Activated naive CD4-positive, alpha-beta T cell treated with anti-CD3 and anti-CD28 coated beads, Interleukin-2, amount 50 U/mL, for 72 hours (primary cell): ENCODE measurements at regions not wholly inside any gene's neighbourhood (a gene's known extent, or its start where the extent isn't known, plus 50 kb on each side); places are given as distances from the start of the nearest gene placed in this dataset.
"Not testable (repeated sequence)": the region's sequence is repeated elsewhere in the genome, so short reads cannot be mapped to it uniquely, and the experiment has no call there.

Experiments
- ATAC-seq, 2 donors: fragments of 150-1000 bp; cut with Tn5 transposase; 2 replicates each; pipeline ENCODE4 v1.10.0; 2021; ENCODE audit warnings: mild to moderate bottlenecking in 2 of 2, moderate library complexity in 2 of 2
- DNase-seq, 2 donors: peaks; one replicate each; pipeline ENCODE4 v3.0.0; 2021 to 2022; ENCODE audit warnings: low spot score in 2 of 2
- H3K27ac Mint-ChIP-seq, 2 donors: one replicate each; pipeline ENCODE4 v1.8.0; 2022; ENCODE audit warnings: mild to moderate bottlenecking in 2 of 2, mixed read lengths in 2 of 2
- H3K36me3 Mint-ChIP-seq, 2 donors: one replicate each; pipeline ENCODE4 v1.8.0; 2022; ENCODE audit warnings: mixed read lengths in 2 of 2
- H3K9me3 Mint-ChIP-seq, 2 donors: one replicate each; pipeline ENCODE4 v1.8.0; 2022; ENCODE audit warnings: mixed read lengths in 2 of 2

GRCh38 chr17:56717471-56717870, 116.2 kb downstream of the C17orf67 start:
- Mint-ChIP-seq H3K36me3 (peaks cover 0 to 6% of the 10 kb centered on the region in 2 donors), H3K9me3 (peaks cover 0 to 4% of the 10 kb centered on the region in 2 donors), H3K27ac (peak overlapping the region in 1 of 2 donors; percentile 24)
- DNase-seq = no peak
- ATAC-seq = no peak

- ATAC-seq (no peak), DNase-seq (no peak)
- H3K27ac Mint-ChIP-seq = peak overlapping the region in 1 of 2 donors; percentile 24
- no peaks in the 10 kb centered on the region for H3K9me3 Mint-ChIP-seq
- no peaks in the 10 kb centered on the region for H3K36me3 Mint-ChIP-seq
Measured at GRCh38 chr17:56718515-56718914, 115.2 kb downstream of the C17orf67 start.

- DNase-seq (no peak), ATAC-seq (no peak)
- H3K27ac Mint-ChIP-seq = peak overlapping the region; percentile 17 to 75
- H3K36me3 Mint-ChIP-seq = no peaks in the 10 kb centered on the region
- H3K9me3 Mint-ChIP-seq = no peaks in the 10 kb centered on the region
Measured at GRCh38 chr17:56723421-56723820, 110.3 kb downstream of the C17orf67 start.

GRCh38 chr17:56724664-56725063, 109.1 kb downstream of the C17orf67 start:
- ATAC-seq (no peak), DNase-seq (no peak)
- Mint-ChIP-seq H3K27ac (no peak overlapping the region), H3K9me3 (no peaks in the 10 kb centered on the region), H3K36me3 (no peaks in the 10 kb centered on the region)

GRCh38 chr17:56725144-56725543, 108.6 kb downstream of the C17orf67 start:
- DNase-seq (no peak), ATAC-seq (no peak)
- H3K36me3 Mint-ChIP-seq = no peaks in the 10 kb centered on the region
- no peak overlapping the region for H3K27ac Mint-ChIP-seq
- H3K9me3 Mint-ChIP-seq = no peaks in the 10 kb centered on the region

GRCh38 chr17:56727876-56728617, 105.7 kb downstream of the C17orf67 start:
- DNase-seq (no peak), ATAC-seq (peak in 1 of 2 donors; percentile 41)

GRCh38 chr17:56731096-56731495, 102.6 kb downstream of the C17orf67 start:
- H3K9me3 Mint-ChIP-seq, H3K27ac Mint-ChIP-seq, H3K36me3 Mint-ChIP-seq, DNase-seq, ATAC-seq: not testable (repeated sequence)

More at GRCh38 chr17:56727876-56728617, 105.7 kb downstream of the C17orf67 start:
- Mint-ChIP-seq H3K36me3 (no peaks in the 10 kb centered on the region), H3K9me3 (peaks cover 0 to 6% of the 10 kb centered on the region in 2 donors), H3K27ac (no peak overlapping the region)

GRCh38 chr17:56733833-56734232, 99.9 kb downstream of the C17orf67 start:
- Mint-ChIP-seq H3K36me3 (no peaks in the 10 kb centered on the region), H3K9me3 (peaks cover 0 to 6% of the 10 kb centered on the region in 2 donors), H3K27ac (no peak overlapping the region)
- no peak for DNase-seq
- ATAC-seq = no peak

GRCh38 chr17:56735842-56736241, 97.9 kb downstream of the C17orf67 start:
- Mint-ChIP-seq H3K27ac (no peak overlapping the region), H3K36me3 (no peaks in the 10 kb centered on the region), H3K9me3 (peaks cover 0 to 6% of the 10 kb centered on the region in 2 donors)
- ATAC-seq (no peak), DNase-seq (no peak)

GRCh38 chr17:56737421-56738161, 96.1 kb downstream of the C17orf67 start:
- H3K27ac Mint-ChIP-seq = peak overlapping the region in 1 of 2 donors; percentile 31
- ATAC-seq = no peak

GRCh38 chr17:56739376-56739775, 94.3 kb downstream of the C17orf67 start:
- H3K36me3 Mint-ChIP-seq = no peaks in the 10 kb centered on the region
- ATAC-seq (no peak), DNase-seq (no peak)
- H3K9me3 Mint-ChIP-seq = no peaks in the 10 kb centered on the region
- H3K27ac Mint-ChIP-seq = no peak overlapping the region

More at GRCh38 chr17:56737421-56738161, 96.1 kb downstream of the C17orf67 start:
- DNase-seq = no peak
- H3K9me3 Mint-ChIP-seq = no peaks in the 10 kb centered on the region
- H3K36me3 Mint-ChIP-seq = no peaks in the 10 kb centered on the region

- ATAC-seq (no peak), DNase-seq (no peak)
- Mint-ChIP-seq H3K36me3 (no peaks in the 10 kb centered on the region), H3K9me3 (no peaks in the 10 kb centered on the region), H3K27ac (no peak overlapping the region)
Measured at GRCh38 chr17:56739776-56740175, 93.9 kb downstream of the C17orf67 start.

GRCh38 chr17:56740481-56740880, 93.2 kb downstream of the C17orf67 start:
- DNase-seq (no peak), ATAC-seq (no peak)
- no peaks in the 10 kb centered on the region for H3K36me3 Mint-ChIP-seq
- H3K27ac Mint-ChIP-seq = no peak overlapping the region
- no peaks in the 10 kb centered on the region for H3K9me3 Mint-ChIP-seq
